Stomach (tissue), 4 donors: ENCODE measurements at regions not wholly inside any gene's neighbourhood (a gene's known extent, or its start where the extent isn't known, plus 50 kb on each side); places are given as distances from the start of the nearest gene placed in this dataset.

Experiments
- EP300 ChIP-seq: sonication (generic); formaldehyde crosslinking; IDR thresholded peaks from one replicate; pipeline ENCODE4 v1.6.1; 2017; ENCODE audit warnings: antibody characterized with exemption
- POLR2A ChIP-seq, 4 donors: fragments of 450-650 bp; IDR thresholded peaks; one replicate each; pipeline ENCODE4 v1.6.1; 2016; ENCODE audit warnings: antibody characterized with exemption in 4 of 4, control low read depth in 2 of 4, mild to moderate bottlenecking in 1 of 4, moderate library complexity in 1 of 4
- TF ChIP-seq, protein P1 (sequence below), 7 experiments: fragments of 450-650 bp in 4 of 7; fragments of 200-600 bp in 3 of 7; sonication (generic) in 3 of 7; IDR thresholded peaks; one replicate each; pipeline ENCODE4 v1.5.1; 2016 to 2019; ENCODE audit warnings: antibody characterized with exemption in 7 of 7, control low read depth in 2 of 7, mild to moderate bottlenecking in 1 of 7

DNA sequence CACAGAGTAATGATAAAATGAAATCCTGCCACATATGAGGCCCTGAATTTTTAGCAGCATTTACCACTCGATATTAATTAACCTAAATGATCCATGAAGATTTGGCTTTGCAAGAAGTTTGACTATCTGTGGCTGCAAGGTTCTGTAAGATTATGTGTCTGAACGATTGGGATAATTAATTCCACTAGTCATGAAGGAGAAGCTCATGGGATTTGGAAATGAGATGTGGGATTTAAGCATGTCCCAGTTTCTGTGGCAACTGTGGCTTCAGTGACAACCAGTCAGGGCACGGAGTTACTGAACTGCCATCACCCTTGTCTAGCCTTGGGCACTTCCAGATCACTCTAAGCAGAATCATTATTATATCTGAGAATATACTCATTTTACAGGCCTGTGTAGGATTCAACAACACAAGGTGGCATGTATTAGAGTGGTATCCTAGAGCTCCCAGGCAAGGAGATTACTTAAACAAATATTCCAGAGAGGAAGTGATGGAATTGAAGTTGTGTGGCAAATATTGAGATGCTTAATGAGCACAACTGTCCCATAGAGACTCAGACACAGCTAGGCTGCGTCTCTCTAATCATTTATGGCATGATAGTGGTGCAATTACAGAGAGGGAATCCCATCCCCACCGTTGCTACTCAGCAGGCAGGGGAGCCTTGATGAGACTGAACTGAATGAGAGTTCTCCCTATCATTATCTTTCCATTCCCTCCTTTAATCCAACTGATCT is 205.0 kb upstream of the KRR1 start:
- TF ChIP-seq, protein P1, sequence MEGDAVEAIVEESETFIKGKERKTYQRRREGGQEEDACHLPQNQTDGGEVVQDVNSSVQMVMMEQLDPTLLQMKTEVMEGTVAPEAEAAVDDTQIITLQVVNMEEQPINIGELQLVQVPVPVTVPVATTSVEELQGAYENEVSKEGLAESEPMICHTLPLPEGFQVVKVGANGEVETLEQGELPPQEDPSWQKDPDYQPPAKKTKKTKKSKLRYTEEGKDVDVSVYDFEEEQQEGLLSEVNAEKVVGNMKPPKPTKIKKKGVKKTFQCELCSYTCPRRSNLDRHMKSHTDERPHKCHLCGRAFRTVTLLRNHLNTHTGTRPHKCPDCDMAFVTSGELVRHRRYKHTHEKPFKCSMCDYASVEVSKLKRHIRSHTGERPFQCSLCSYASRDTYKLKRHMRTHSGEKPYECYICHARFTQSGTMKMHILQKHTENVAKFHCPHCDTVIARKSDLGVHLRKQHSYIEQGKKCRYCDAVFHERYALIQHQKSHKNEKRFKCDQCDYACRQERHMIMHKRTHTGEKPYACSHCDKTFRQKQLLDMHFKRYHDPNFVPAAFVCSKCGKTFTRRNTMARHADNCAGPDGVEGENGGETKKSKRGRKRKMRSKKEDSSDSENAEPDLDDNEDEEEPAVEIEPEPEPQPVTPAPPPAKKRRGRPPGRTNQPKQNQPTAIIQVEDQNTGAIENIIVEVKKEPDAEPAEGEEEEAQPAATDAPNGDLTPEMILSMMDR (IDR thresholded peaks at IDR 0.05), result no peak
- TF ChIP-seq EP300 (no peak), POLR2A (IDR thresholded peaks at IDR 0.05) (no peak)
